Keratinocyte (primary cell): ENCODE measurements at regions not wholly inside any gene's neighbourhood (a gene's known extent, or its start where the extent isn't known, plus 50 kb on each side); places are given as distances from the start of the nearest gene placed in this dataset.

Experiments used
- DNase-seq: peaks from one replicate; pipeline ENCODE4 v3.0.0-alpha.2; 2011; ENCODE audit warnings: low read depth, missing footprints, low spot score
- FAIRE-seq: peaks from 2 replicates; lab custom pipeline; 2011; peaks lifted over from hg19 to GRCh38; lab: Jason Lieb, UNC
- H2AFZ ChIP-seq: 2 replicates; pipeline ENCODE4 v1.6.0; 2012; ENCODE audit warnings: low read length, control low read depth, inconsistent platforms; ENCODE audit not compliant: control insufficient read depth
- H3K27ac ChIP-seq: 2 replicates; pipeline ENCODE4 v1.5.1; 2011; ENCODE audit warnings: low read length; ENCODE audit not compliant: control insufficient read depth, insufficient read depth
- H3K27me3 ChIP-seq: 3 replicates; pipeline ENCODE4 v1.6.0; 2011; ENCODE audit warnings: low read length; ENCODE audit not compliant: control insufficient read depth, insufficient read depth; ENCODE audit errors: extremely low read depth
- H3K36me3 ChIP-seq, 2 experiments: 2 replicates in 1 of 2; 3 replicates in 1 of 2; pipeline ENCODE4 v1.5.1; 2011; ENCODE audit warnings: low read length in 2 of 2, mild to moderate bottlenecking in 1 of 2; ENCODE audit not compliant: control insufficient read depth in 2 of 2, insufficient read depth in 2 of 2; ENCODE audit errors: extremely low read depth in 1 of 2
- H3K4me1 ChIP-seq: 3 replicates; pipeline ENCODE4 v1.5.1; 2011; ENCODE audit warnings: low read length; ENCODE audit not compliant: control insufficient read depth, insufficient read depth; ENCODE audit errors: extremely low read depth
- H3K4me2 ChIP-seq: 3 replicates; pipeline ENCODE4 v1.6.0; 2011; ENCODE audit warnings: low read depth, low read length; ENCODE audit not compliant: control insufficient read depth, insufficient read depth; ENCODE audit errors: extremely low read depth
- H3K4me3 ChIP-seq, 3 experiments: fragments of 200-600 bp in 1 of 3; sonication (generic) in 1 of 3; 2 replicates in 2 of 3; 3 replicates in 1 of 3; pipeline ENCODE4 v1.5.1; 2011 to 2016; ENCODE audit warnings: low read length in 3 of 3, mild to moderate bottlenecking in 3 of 3, control low read depth in 2 of 3, inconsistent platforms in 1 of 3, low read depth in 1 of 3, mixed read lengths in 1 of 3, mixed run types in 1 of 3, moderate library complexity in 1 of 3; ENCODE audit not compliant: control insufficient read depth in 2 of 3, insufficient read depth in 2 of 3; ENCODE audit errors: extremely low read depth in 1 of 3
- H3K79me2 ChIP-seq: 2 replicates; pipeline ENCODE4 v1.6.0; 2012; ENCODE audit warnings: low read length; ENCODE audit not compliant: control insufficient read depth, insufficient read depth
- H3K9ac ChIP-seq: 3 replicates; pipeline ENCODE4 v1.6.0; 2011; ENCODE audit warnings: low read length; ENCODE audit not compliant: control insufficient read depth, insufficient read depth; ENCODE audit errors: extremely low read depth
- H3K9me1 ChIP-seq: 3 replicates; pipeline ENCODE4 v1.6.0; 2011; ENCODE audit warnings: low read length; ENCODE audit not compliant: control insufficient read depth, insufficient read depth; ENCODE audit errors: extremely low read depth
- H3K9me3 ChIP-seq: 2 replicates; pipeline ENCODE4 v1.5.1; 2012; ENCODE audit warnings: low read depth, low read length; ENCODE audit not compliant: control insufficient read depth
- H4K20me1 ChIP-seq: 3 replicates; pipeline ENCODE4 v1.6.0; 2011; ENCODE audit warnings: low read length; ENCODE audit not compliant: control insufficient read depth, insufficient read depth; ENCODE audit errors: extremely low read depth
- CTCF ChIP-seq, 3 experiments: IDR thresholded peaks in 1 of 3; conservative IDR thresholded peaks in 1 of 3; optimal IDR thresholded peaks in 1 of 3; 2 replicates in 2 of 3; 3 replicates in 1 of 3; pipeline versions ENCODE3 to v1.5.1; 2011; ENCODE audit warnings: low read length in 3 of 3, mild to moderate bottlenecking in 3 of 3, moderate library complexity in 2 of 3, control low read depth in 1 of 3, inconsistent platforms in 1 of 3; ENCODE audit not compliant: insufficient read depth in 2 of 3; ENCODE audit errors: extremely low read depth in 1 of 3
- EZH2 ChIP-seq: IDR thresholded peaks from one replicate; pipeline ENCODE4 v1.6.1; 2012; ENCODE audit warnings: inconsistent platforms, mild to moderate bottlenecking, low read length, moderate library complexity
- dilution Hi-C: fragments of 300-500 bp; cut with MboI; formaldehyde crosslinking; loops from one replicate; pipeline ENCODE4 v1.7.0; 2020; ENCODE audit warnings: low sequenced_read_pairs; ENCODE audit not compliant: extremely low pct_ligation_motif_present

- no peaks in the 10 kb centered on the region for H3K4me1 ChIP-seq
- H3K9me3 ChIP-seq: no peaks in the 10 kb centered on the region
- no peaks in the 10 kb centered on the region for H3K9me1 ChIP-seq
- H3K4me3 ChIP-seq: no peak overlapping the region
- H3K4me2 ChIP-seq: no peak overlapping the region
- no peaks in the 10 kb centered on the region for H3K27me3 ChIP-seq
- H3K9ac ChIP-seq: no peak overlapping the region
- no peaks in the 10 kb centered on the region for H4K20me1 ChIP-seq
- H3K79me2 ChIP-seq: no peaks in the 10 kb centered on the region
- H2AFZ ChIP-seq: no peak overlapping the region
- dilution Hi-C loops: no loop called here
- FAIRE-seq: no peak
- TF ChIP-seq CTCF (optimal IDR thresholded peaks at IDR 0.05 in 1 of 3, IDR thresholded peaks at IDR 0.05 in 1 of 3, conservative IDR thresholded peaks at IDR 0.05 in 1 of 3; ENCODE audit: extremely low read depth in 1 of 3, insufficient read depth in 2 of 3, low read length in 3 of 3) (no peak), EZH2 (no peak)
- no peaks in the 10 kb centered on the region for H3K36me3 ChIP-seq
- no peak for DNase-seq
- no peak overlapping the region for H3K27ac ChIP-seq
These were observed 156.2 kb upstream of the PIK3C3 start for GRCh38 chr18:41798879-41799278.

DNA sequence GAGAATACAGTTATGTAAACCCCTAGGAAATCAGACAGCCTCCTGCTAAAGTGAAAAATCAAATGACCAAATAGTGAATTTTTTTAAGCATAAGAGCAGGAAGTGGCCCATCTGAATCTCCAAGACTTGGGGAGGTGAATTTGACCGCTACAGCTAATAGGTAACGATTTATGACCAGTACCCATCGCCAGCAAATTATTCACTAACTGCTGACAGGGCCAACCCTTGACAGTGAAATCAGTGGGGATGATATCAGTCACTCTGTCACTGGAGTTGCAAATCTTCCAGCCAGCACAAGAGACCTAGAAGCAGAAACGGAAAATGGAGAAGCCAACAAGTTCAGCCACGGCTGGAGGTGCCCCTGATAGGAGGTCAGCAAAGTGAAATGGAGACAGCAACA lies 164.3 kb upstream of the PIK3C3 start:
- Histone ChIP-seq H4K20me1 (no peaks in the 10 kb centered on the region), H2AFZ (no peak overlapping the region), H3K4me1 (no peaks in the 10 kb centered on the region), H3K9me3 (no peaks in the 10 kb centered on the region), H3K4me2 (no peak overlapping the region), H3K27me3 (no peaks in the 10 kb centered on the region), H3K9me1 (no peaks in the 10 kb centered on the region), H3K79me2 (no peaks in the 10 kb centered on the region), H3K27ac (no peak overlapping the region), H3K9ac (no peak overlapping the region), H3K36me3 (no peaks in the 10 kb centered on the region), H3K4me3 (no peak overlapping the region)
- dilution Hi-C loops: no loop called here
- FAIRE-seq (no peak), DNase-seq (no peak)
- TF ChIP-seq CTCF (optimal IDR thresholded peaks at IDR 0.05 in 1 of 3, IDR thresholded peaks at IDR 0.05 in 1 of 3, conservative IDR thresholded peaks at IDR 0.05 in 1 of 3; ENCODE audit: extremely low read depth in 1 of 3, insufficient read depth in 2 of 3, low read length in 3 of 3) (no peak), EZH2 (no peak)
